HL-60 (cell line): ENCODE measurements at regions not wholly inside any gene's neighbourhood (a gene's known extent, or its start where the extent isn't known, plus 50 kb on each side); places are given as distances from the start of the nearest gene placed in this dataset.

Experiments
- DNase-seq, 2 experiments: peaks; one replicate each; pipeline ENCODE4 v3.0.0-alpha.2; 2010 to 2020; ENCODE audit warnings: low read depth in 1 of 2, low spot score in 1 of 2
- H3K27ac ChIP-seq: fragments of 250-450 bp; sonication (Bioruptor Pico); replicated peaks from 2 replicates; pipeline ENCODE4 v1.5.1; 2020; ENCODE audit warnings: mild to moderate bottlenecking, moderate library complexity
- H3K27me3 ChIP-seq: fragments of 250-450 bp; sonication (Bioruptor Pico); 2 replicates; pipeline ENCODE4 v1.5.1; 2021; ENCODE audit warnings: mild to moderate bottlenecking, moderate library complexity; ENCODE audit not compliant: insufficient read depth, poor library complexity, severe bottlenecking
- H3K4me3 ChIP-seq: replicated peaks from 2 replicates; pipeline ENCODE4 v1.5.1; 2011; ENCODE audit warnings: mild to moderate bottlenecking, control low read depth, low read length; ENCODE audit not compliant: insufficient read depth
- CTCF ChIP-seq: IDR thresholded peaks from one replicate; pipeline ENCODE4 v1.5.1; 2011; ENCODE audit warnings: low read length, control low read depth, inconsistent platforms; ENCODE audit not compliant: insufficient read depth
- GABPA ChIP-seq: IDR thresholded peaks from 2 replicates; pipeline ENCODE4 v1.6.1; 2012; ENCODE audit warnings: low read depth
- POLR2AphosphoS5 ChIP-seq: IDR thresholded peaks from 2 replicates; pipeline ENCODE4 v1.6.1; 2012; ENCODE audit warnings: low read depth
- REST ChIP-seq: IDR thresholded peaks from 2 replicates; pipeline ENCODE4 v1.6.1; 2012; ENCODE audit warnings: low read depth; ENCODE audit not compliant: insufficient replicate concordance
- SPI1 ChIP-seq: IDR thresholded peaks from 2 replicates; pipeline ENCODE4 v1.6.1; 2012; ENCODE audit warnings: low read depth, mild to moderate bottlenecking, borderline replicate concordance

- no peak for DNase-seq
- TF ChIP-seq REST = no peak
- TF ChIP-seq CTCF = no peak
- Histone ChIP-seq H3K27me3 (no peaks in the 10 kb centered on the region), H3K27ac (no peak overlapping the region), H3K4me3 (no peak overlapping the region)
These were observed 160.8 kb downstream of the TUSC7 start for GRCh38 chr3:116870379-116870778.

GRCh38 chr3:116871905-116872304 is 162.3 kb downstream of the TUSC7 start:
- H3K4me3 ChIP-seq = no peak overlapping the region
- H3K27ac ChIP-seq = no peak overlapping the region
- no peak for DNase-seq
- TF ChIP-seq CTCF (no peak), REST (no peak), POLR2AphosphoS5 (no peak), SPI1 (no peak), GABPA (no peak)
- no peaks in the 10 kb centered on the region for H3K27me3 ChIP-seq

GRCh38 chr3:116872688-116873087 is 163.1 kb downstream of the TUSC7 start:
- Histone ChIP-seq H3K4me3 (no peak overlapping the region), H3K27ac (no peak overlapping the region), H3K27me3 (no peaks in the 10 kb centered on the region)
- TF ChIP-seq REST (no peak), POLR2AphosphoS5 (no peak), GABPA (no peak)
- no peak for DNase-seq

- no peak overlapping the region for H3K4me3 ChIP-seq
- H3K27me3 ChIP-seq = no peaks in the 10 kb centered on the region
- no peak for TF ChIP-seq REST
- TF ChIP-seq POLR2AphosphoS5 = no peak
- no peak for TF ChIP-seq CTCF
- no peak for DNase-seq
- H3K27ac ChIP-seq = no peak overlapping the region
These were observed 163.6 kb downstream of the TUSC7 start for GRCh38 chr3:116873142-116873541.
